ENCODE measurements at regions not wholly inside any gene's neighbourhood (a gene's known extent, or its start where the extent isn't known, plus 50 kb on each side); places are given as distances from the start of the nearest gene placed in this dataset.
"Not testable (repeated sequence)": the region's sequence is repeated elsewhere in the genome, so short reads cannot be mapped to it uniquely, and the experiment has no call there.

- Mint-ChIP-seq H3K27ac (no peak overlapping the region), H3K4me3 (no peak overlapping the region), H3K9me3 (peaks cover 1% of the 10 kb centered on the region), H3K36me3 (no peaks in the 10 kb centered on the region), H3K27me3 (no peaks in the 10 kb centered on the region), H3K4me1 (no peaks in the 10 kb centered on the region)
- no peak for ATAC-seq (ENCODE audit: low read depth)
- DNase-seq (ENCODE audit: low spot score in 2 of 2): no peak
These were observed 548.5 kb upstream of the SLC8A1 start for GRCh38 chr2:41000374-41000773.

DNA sequence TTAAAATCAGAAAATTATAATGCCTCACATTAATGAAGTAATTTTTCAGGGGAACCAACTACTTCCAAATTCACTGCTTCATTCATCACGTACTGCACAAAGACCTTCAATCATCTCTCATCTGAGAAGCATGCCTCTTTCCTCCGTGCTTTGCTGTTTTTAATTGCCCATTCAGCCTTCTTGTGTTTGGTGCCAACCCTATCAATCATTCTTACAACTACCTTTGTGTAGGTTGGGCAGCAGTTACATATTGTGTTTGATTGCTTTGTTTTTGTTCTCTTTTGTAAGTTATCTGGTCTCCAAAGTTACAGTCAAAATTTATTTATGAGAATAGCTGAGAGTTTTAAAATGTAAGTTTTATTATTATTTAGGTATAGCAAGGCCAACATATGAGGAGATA is 549.0 kb upstream of the SLC8A1 start:
- Mint-ChIP-seq H3K36me3 (no peaks in the 10 kb centered on the region), H3K27me3 (no peaks in the 10 kb centered on the region), H3K9me3 (peaks cover 1% of the 10 kb centered on the region), H3K4me1 (no peaks in the 10 kb centered on the region), H3K4me3 (no peak overlapping the region), H3K27ac (no peak overlapping the region)
- DNase-seq (ENCODE audit: low spot score in 2 of 2) (no peak), ATAC-seq (ENCODE audit: low read depth) (no peak)

GRCh38 chr2:41004700-41005099 is 552.8 kb upstream of the SLC8A1 start:
- H3K4me1 Mint-ChIP-seq: no peaks in the 10 kb centered on the region
- H3K4me3 Mint-ChIP-seq: no peak overlapping the region
- no peak for ATAC-seq (ENCODE audit: low read depth)
- DNase-seq (ENCODE audit: low spot score in 2 of 2): no peak
- H3K27me3 Mint-ChIP-seq: no peaks in the 10 kb centered on the region
- no peak overlapping the region for H3K27ac Mint-ChIP-seq
- H3K9me3 Mint-ChIP-seq: no peaks in the 10 kb centered on the region
- H3K36me3 Mint-ChIP-seq: no peaks in the 10 kb centered on the region

DNA sequence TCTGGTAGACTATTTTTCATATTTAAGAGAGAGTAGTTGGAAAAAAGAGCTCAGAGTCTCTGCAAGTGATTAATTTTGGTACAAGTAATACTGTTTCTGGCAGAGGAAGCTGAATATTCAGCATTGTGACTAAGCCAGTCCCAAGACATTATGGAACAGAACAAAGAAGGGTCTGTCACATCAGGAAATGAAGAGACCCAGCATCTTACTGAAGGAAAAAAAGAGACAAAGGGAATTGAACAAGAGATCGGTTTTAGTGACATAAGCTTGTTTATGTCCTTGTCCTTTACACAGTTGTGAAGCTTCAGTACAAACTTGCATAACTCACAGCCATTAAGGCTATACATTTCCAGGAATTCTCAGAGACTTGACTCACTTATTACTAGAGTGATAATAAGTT is 568.5 kb upstream of the SLC8A1 start:
- Mint-ChIP-seq H3K4me1 (no peaks in the 10 kb centered on the region), H3K9me3 (no peaks in the 10 kb centered on the region), H3K27me3 (no peaks in the 10 kb centered on the region), H3K36me3 (no peaks in the 10 kb centered on the region), H3K27ac (no peak overlapping the region), H3K4me3 (no peak overlapping the region)
- DNase-seq (ENCODE audit: low spot score in 2 of 2): no peak
- no peak for ATAC-seq (ENCODE audit: low read depth)

DNA sequence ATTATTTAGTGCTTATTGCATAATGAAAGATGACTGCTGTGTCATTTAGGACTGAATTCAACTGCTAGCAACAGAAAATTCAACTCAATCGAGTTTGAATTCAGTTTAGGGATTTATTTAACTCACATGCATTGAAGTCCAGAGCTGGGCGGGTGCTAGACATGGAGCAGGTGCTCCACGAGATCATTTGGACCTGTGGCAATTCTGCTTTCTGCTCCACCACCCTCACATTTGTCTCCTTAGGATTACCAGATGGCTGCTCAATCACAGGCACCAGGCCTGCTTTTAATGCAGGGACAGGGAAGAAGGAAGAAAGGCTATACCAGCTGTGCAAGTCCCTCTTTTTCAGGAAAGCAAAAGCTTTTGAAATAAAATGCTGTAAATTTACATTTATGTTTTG is 572.9 kb upstream of the SLC8A1 start:
- Mint-ChIP-seq H3K4me3 (no peak overlapping the region), H3K9me3 (no peaks in the 10 kb centered on the region), H3K27me3 (no peaks in the 10 kb centered on the region), H3K36me3 (no peaks in the 10 kb centered on the region), H3K27ac (no peak overlapping the region), H3K4me1 (no peaks in the 10 kb centered on the region)
- DNase-seq (ENCODE audit: low spot score in 2 of 2): no peak
- no peak for ATAC-seq (ENCODE audit: low read depth)

- H3K4me3 Mint-ChIP-seq: no peak overlapping the region
- peaks cover 3% of the 10 kb centered on the region for H3K9me3 Mint-ChIP-seq
- H3K4me1 Mint-ChIP-seq: no peaks in the 10 kb centered on the region
- DNase-seq (ENCODE audit: low spot score in 2 of 2) (no peak), ATAC-seq (ENCODE audit: low read depth) (no peak)
- H3K27me3 Mint-ChIP-seq: no peaks in the 10 kb centered on the region
- H3K36me3 Mint-ChIP-seq: no peaks in the 10 kb centered on the region
- H3K27ac Mint-ChIP-seq: no peak overlapping the region
These were observed 574.7 kb upstream of the SLC8A1 start for GRCh38 chr2:41026613-41027012.

DNA sequence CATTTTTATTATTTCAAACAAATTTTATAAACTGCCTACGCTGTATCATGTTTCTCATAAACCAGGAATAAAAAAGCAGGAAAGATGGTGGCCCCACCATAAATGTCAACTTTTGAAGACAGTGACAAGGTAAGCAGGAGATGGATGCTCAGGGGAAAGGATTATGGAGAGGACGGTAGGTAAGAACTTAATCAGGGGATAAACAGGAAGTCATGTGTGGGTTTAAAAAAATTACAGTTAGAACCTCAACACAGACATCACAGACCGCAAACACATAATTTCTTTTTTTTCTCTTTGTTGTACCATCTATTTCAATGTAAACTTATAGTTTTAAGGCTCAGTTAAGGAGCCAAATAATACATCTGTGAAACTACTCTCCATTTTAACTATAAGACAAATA is 575.2 kb upstream of the SLC8A1 start:
- no peak for ATAC-seq (ENCODE audit: low read depth)
- Mint-ChIP-seq H3K4me3 (no peak overlapping the region), H3K36me3 (no peaks in the 10 kb centered on the region), H3K27ac (no peak overlapping the region), H3K27me3 (no peaks in the 10 kb centered on the region), H3K9me3 (peaks cover 3% of the 10 kb centered on the region), H3K4me1 (no peaks in the 10 kb centered on the region)
- DNase-seq (ENCODE audit: low spot score in 2 of 2): no peak

- Mint-ChIP-seq H3K36me3 (no peaks in the 10 kb centered on the region), H3K4me1 (no peaks in the 10 kb centered on the region), H3K27ac (no peak overlapping the region), H3K9me3 (peaks cover 3% of the 10 kb centered on the region), H3K4me3 (no peak overlapping the region), H3K27me3 (no peaks in the 10 kb centered on the region)
- DNase-seq (ENCODE audit: low spot score in 2 of 2) (no peak), ATAC-seq (ENCODE audit: low read depth) (no peak)
These were observed 579.4 kb upstream of the SLC8A1 start for GRCh38 chr2:41031282-41031681.

DNA sequence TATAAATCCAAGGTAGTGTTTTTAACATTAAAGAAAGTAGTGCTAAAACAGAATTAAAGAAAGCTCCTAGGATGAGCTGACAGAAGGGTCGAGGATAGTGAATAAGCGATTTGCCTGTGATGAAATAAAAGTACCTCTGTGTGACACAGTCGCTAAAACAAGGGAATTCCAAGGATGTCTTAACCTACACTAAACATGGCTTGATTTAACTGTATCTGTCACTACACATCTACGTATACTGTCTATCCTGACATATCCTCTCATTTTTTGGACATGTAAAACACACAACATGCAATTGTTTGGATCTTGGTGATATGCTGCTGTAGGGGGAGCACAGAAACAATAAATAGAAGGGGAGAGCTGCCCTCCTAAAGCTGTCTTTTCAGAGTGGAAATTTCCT is 580.8 kb upstream of the SLC8A1 start:
- no peak for DNase-seq (ENCODE audit: low spot score in 2 of 2)
- Mint-ChIP-seq H3K27ac (no peak overlapping the region), H3K4me3 (no peak overlapping the region), H3K27me3 (no peaks in the 10 kb centered on the region), H3K9me3 (peaks cover 3% of the 10 kb centered on the region), H3K4me1 (no peaks in the 10 kb centered on the region), H3K36me3 (no peaks in the 10 kb centered on the region)
- no peak for ATAC-seq (ENCODE audit: low read depth)

DNA sequence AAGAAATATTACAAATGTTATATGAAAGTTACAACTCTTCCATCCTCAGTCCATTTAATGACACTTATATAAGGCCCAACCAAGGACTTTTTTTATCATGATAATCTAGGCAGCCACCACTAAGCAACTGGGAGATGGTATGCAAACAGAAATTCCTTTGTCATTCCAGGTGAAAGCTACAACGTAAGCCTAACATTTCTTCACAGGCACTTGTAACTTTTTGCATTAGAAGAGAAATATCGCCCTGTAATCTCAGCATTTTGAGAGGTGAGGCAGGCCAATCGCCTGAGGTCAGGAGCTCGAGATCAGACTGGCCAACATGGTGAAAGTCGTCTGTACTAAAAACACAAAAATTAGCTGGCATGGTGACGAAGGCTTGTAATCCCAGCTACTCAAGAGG is 581.2 kb upstream of the SLC8A1 start:
- Mint-ChIP-seq H3K4me1 (no peaks in the 10 kb centered on the region), H3K4me3 (no peak overlapping the region), H3K27ac (no peak overlapping the region), H3K36me3 (no peaks in the 10 kb centered on the region), H3K9me3 (peaks cover 3% of the 10 kb centered on the region), H3K27me3 (no peaks in the 10 kb centered on the region)
- ATAC-seq (ENCODE audit: low read depth) (no peak), DNase-seq (ENCODE audit: low spot score in 2 of 2) (no peak)

DNA sequence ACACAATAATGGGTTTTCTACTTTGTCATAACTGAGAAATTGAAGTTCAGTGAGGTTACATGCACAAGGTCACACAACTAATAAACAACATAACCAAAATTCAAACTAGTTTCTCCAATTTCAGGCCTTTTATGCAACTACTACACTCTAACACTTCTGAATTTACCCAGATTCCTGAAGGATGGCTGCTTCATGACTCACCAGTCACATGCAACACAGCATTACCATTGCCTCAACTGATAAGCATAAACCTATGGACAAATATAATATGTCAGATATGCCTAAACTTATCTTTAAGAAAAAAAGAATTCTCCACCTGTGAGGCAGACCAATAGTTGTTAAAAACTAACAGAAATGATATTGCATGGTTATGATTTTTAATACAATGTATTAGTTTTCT is 586.5 kb upstream of the SLC8A1 start:
- DNase-seq (ENCODE audit: low spot score in 2 of 2) (no peak), ATAC-seq (ENCODE audit: low read depth) (no peak)
- Mint-ChIP-seq H3K36me3 (no peaks in the 10 kb centered on the region), H3K9me3 (no peaks in the 10 kb centered on the region), H3K27ac (no peak overlapping the region), H3K27me3 (no peaks in the 10 kb centered on the region), H3K4me3 (no peak overlapping the region), H3K4me1 (no peaks in the 10 kb centered on the region)

DNA sequence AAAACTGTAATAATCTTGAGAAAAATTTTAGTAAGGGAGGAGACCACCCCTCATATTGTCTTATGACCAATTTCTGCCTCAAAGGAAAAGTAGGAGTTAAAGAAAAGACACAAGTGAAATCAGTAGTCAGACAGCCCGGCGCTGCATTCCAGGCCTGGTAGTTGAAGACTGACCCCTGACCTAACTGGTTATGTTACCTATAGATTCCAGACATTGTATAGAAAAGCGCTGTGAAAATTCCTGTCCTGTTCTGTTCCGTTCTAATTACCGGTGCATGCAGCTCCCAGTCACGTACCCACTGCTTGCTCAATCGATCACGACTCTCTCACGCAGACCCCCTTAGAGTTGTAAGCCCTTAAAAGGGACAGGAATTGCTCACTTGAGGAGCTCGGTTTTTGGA is 587.9 kb upstream of the SLC8A1 start:
- H3K4me3 Mint-ChIP-seq; H3K9me3 Mint-ChIP-seq; DNase-seq (ENCODE audit: low spot score in 2 of 2); H3K4me1 Mint-ChIP-seq; H3K36me3 Mint-ChIP-seq; ATAC-seq (ENCODE audit: low read depth); H3K27me3 Mint-ChIP-seq; H3K27ac Mint-ChIP-seq: not testable (repeated sequence)

- H3K4me1 Mint-ChIP-seq: no peaks in the 10 kb centered on the region
- ATAC-seq (ENCODE audit: low read depth) (no peak), DNase-seq (ENCODE audit: low spot score in 2 of 2) (no peak)
These were observed 589.1 kb upstream of the SLC8A1 start for GRCh38 chr2:41040782-41041520.

GRCh38 chr2:41042343-41042742 is 590.5 kb upstream of the SLC8A1 start:
- Mint-ChIP-seq H3K9me3 (peaks cover 2% of the 10 kb centered on the region), H3K27me3 (no peaks in the 10 kb centered on the region), H3K36me3 (no peaks in the 10 kb centered on the region), H3K27ac (no peak overlapping the region), H3K4me3 (no peak overlapping the region), H3K4me1 (no peaks in the 10 kb centered on the region)
- DNase-seq (ENCODE audit: low spot score in 2 of 2) (no peak), ATAC-seq (ENCODE audit: low read depth) (no peak)

More at GRCh38 chr2:41040782-41041520, 589.1 kb upstream of the SLC8A1 start:
- Mint-ChIP-seq H3K27ac (no peak overlapping the region), H3K27me3 (no peaks in the 10 kb centered on the region), H3K4me3 (no peak overlapping the region), H3K9me3 (peaks cover 2% of the 10 kb centered on the region), H3K36me3 (no peaks in the 10 kb centered on the region)

GRCh38 chr2:41061356-41061755 is 609.5 kb upstream of the SLC8A1 start:
- H3K4me3 Mint-ChIP-seq: no peak overlapping the region
- H3K9me3 Mint-ChIP-seq: peaks cover 1% of the 10 kb centered on the region

More at GRCh38 chr2:41061356-41061755, 609.5 kb upstream of the SLC8A1 start:
- Mint-ChIP-seq H3K36me3 (no peaks in the 10 kb centered on the region), H3K27ac (no peak overlapping the region), H3K4me1 (no peaks in the 10 kb centered on the region), H3K27me3 (no peaks in the 10 kb centered on the region)
- DNase-seq (ENCODE audit: low spot score in 2 of 2) (no peak), ATAC-seq (ENCODE audit: low read depth) (no peak)

Data from memory B cell (primary cell).